HepG2 (cell line): ENCODE measurements at regions not wholly inside any gene's neighbourhood (a gene's known extent, or its start where the extent isn't known, plus 50 kb on each side); places are given as distances from the start of the nearest gene placed in this dataset.

ENCODE experiments used
- ATAC-seq: fragments of 200-7000 bp; cut with Tn5 transposase; 3 replicates; pipeline ENCODE4 v1.9.1; 2020; ENCODE audit warnings: mild to moderate bottlenecking, moderate library complexity
- BruUV-seq: library from RNA; stranded (reverse); fragments of 400-500 nt; replicated peaks from 2 replicates; lab custom pipeline; 2021; lab: Mats Ljungman, UMichigan
- CTCF ChIA-PET: fragments of 300-600 bp; formaldehyde crosslinking; extraction: SDS; loops from one replicate; lab custom pipeline; 2021; ENCODE audit warnings: low total read pairs, inconsistent platforms, low intra/inter-chr PET ratio; lab: Yijun Ruan, JAX
- POLR2A ChIA-PET: fragments of 350-600 bp; sonication (Branson Sonifier 250); formaldehyde crosslinking; loops from one replicate; lab custom pipeline; 2020; ENCODE audit warnings: antibody characterized with exemption, inconsistent platforms; lab: Yijun Ruan, JAX
- DNase-seq: peaks from one replicate; pipeline ENCODE4 v3.0.0-alpha.2; 2015; ENCODE audit warnings: low spot score
- FAIRE-seq: peaks from 3 replicates; lab custom pipeline; 2011; peaks lifted over from hg19 to GRCh38; lab: Jason Lieb, UNC
- H2AFZ ChIP-seq: one replicate; pipeline ENCODE4 v1.6.1; 2011; ENCODE audit warnings: low read length, inconsistent platforms
- H3K27ac ChIP-seq: fragments of 300-600 bp; 3 replicates; pipeline ENCODE4 v1.8.0; 2011; ENCODE audit warnings: mixed run types, mild to moderate bottlenecking, mixed read lengths, low read length, inconsistent platforms; ENCODE audit not compliant: insufficient read depth; ENCODE audit errors: extremely low read length
- H3K27me3 ChIP-seq, 2 experiments: fragments of 200-600 bp in 1 of 2; 2 replicates in 1 of 2; 3 replicates in 1 of 2; pipeline versions ENCODE4 v1.6.0 to v1.8.0; 2011; ENCODE audit warnings: low read length in 2 of 2, mild to moderate bottlenecking in 2 of 2, moderate library complexity in 2 of 2, inconsistent platforms in 1 of 2; ENCODE audit not compliant: insufficient read depth in 2 of 2, control insufficient read depth in 1 of 2
- H3K36me3 ChIP-seq, 2 experiments: fragments of 200-600 bp in 1 of 2; replicated peaks in 1 of 2; 2 replicates in 1 of 2; 3 replicates in 1 of 2; pipeline versions ENCODE4 v1.5.1 to v1.8.0; 2011; ENCODE audit warnings: low read length in 2 of 2, inconsistent platforms in 1 of 2; ENCODE audit not compliant: insufficient read depth in 2 of 2, control insufficient read depth in 1 of 2
- H3K4me1 ChIP-seq: 2 replicates; pipeline ENCODE4 v1.5.1; 2012; ENCODE audit warnings: low read length, inconsistent platforms; ENCODE audit not compliant: insufficient read depth
- H3K4me2 ChIP-seq: 2 replicates; pipeline ENCODE4 v1.6.0; 2011; ENCODE audit warnings: low read depth, low read length, inconsistent platforms
- H3K4me3 ChIP-seq, 3 experiments: fragments of 200-600 bp in 1 of 3; sonication (generic), shearing (Covaris generic) in 1 of 3; replicated peaks in 1 of 3; 2 replicates each; pipeline ENCODE4 v1.5.1; 2011 to 2016; ENCODE audit warnings: low read length in 3 of 3, inconsistent platforms in 2 of 3, low read depth in 2 of 3, mild to moderate bottlenecking in 2 of 3, control low read depth in 1 of 3, mixed read lengths in 1 of 3; ENCODE audit not compliant: insufficient read depth in 1 of 3
- H3K79me2 ChIP-seq: one replicate; pipeline ENCODE4 v1.6.1; 2011; ENCODE audit warnings: low read length, inconsistent platforms; ENCODE audit not compliant: insufficient read depth
- H3K9ac ChIP-seq: 2 replicates; pipeline ENCODE4 v1.6.0; 2011; ENCODE audit warnings: mild to moderate bottlenecking, low read depth, low read length, inconsistent platforms; ENCODE audit not compliant: insufficient read depth
- H3K9me3 ChIP-seq: 2 replicates; pipeline ENCODE4 v1.5.1; 2012; ENCODE audit warnings: mild to moderate bottlenecking, low read length
- H4K20me1 ChIP-seq: 2 replicates; pipeline ENCODE4 v1.6.0; 2011; ENCODE audit warnings: inconsistent platforms, mild to moderate bottlenecking, low read length, moderate library complexity; ENCODE audit not compliant: insufficient read depth
- CC2D1A ChIP-seq: sonication (generic); formaldehyde crosslinking; IDR thresholded peaks from 2 replicates; pipeline ENCODE4 v1.8.1; 2023; ENCODE audit warnings: mild to moderate bottlenecking, missing genetic modification reagents
- MEIS2 ChIP-seq: sonication (generic); formaldehyde crosslinking; IDR thresholded peaks from 2 replicates; pipeline ENCODE4 v1.9.0; 2021; ENCODE audit warnings: mild to moderate bottlenecking, missing genetic modification reagents
- NFYC ChIP-seq: IDR thresholded peaks from 2 replicates; pipeline ENCODE4 v1.6.1; 2016; ENCODE audit warnings: missing genetic modification reagents, missing compliant biosample characterization
- NRL ChIP-seq: sonication (generic); formaldehyde crosslinking; IDR thresholded peaks from 2 replicates; pipeline ENCODE4 v1.5.0; 2020; ENCODE audit warnings: missing genetic modification reagents, mild to moderate bottlenecking, moderate library complexity, borderline replicate concordance
- PCBP1 ChIP-seq: fragments of 200-400 bp; formaldehyde crosslinking; IDR thresholded peaks from 2 replicates; pipeline ENCODE4 v1.6.1; 2017; ENCODE audit warnings: mild to moderate bottlenecking, low read depth, low read length, borderline replicate concordance
- PHF8 ChIP-seq: sonication (generic); formaldehyde crosslinking; IDR thresholded peaks from 2 replicates; pipeline ENCODE4 v1.5.0; 2020; ENCODE audit warnings: missing genetic modification reagents
- ZNF274 ChIP-seq: sonication (generic); formaldehyde crosslinking; IDR thresholded peaks from 2 replicates; pipeline ENCODE4 v1.5.1; 2020; ENCODE audit warnings: mild to moderate bottlenecking, missing genetic modification reagents
- ZNF543 ChIP-seq: sonication (generic); formaldehyde crosslinking; IDR thresholded peaks from 2 replicates; pipeline ENCODE4 v1.4.0; 2020; ENCODE audit warnings: mild to moderate bottlenecking, missing genetic modification reagents
- ZNF570 ChIP-seq: sonication (generic); formaldehyde crosslinking; IDR thresholded peaks from 2 replicates; pipeline ENCODE4 v1.4.0; 2020; ENCODE audit warnings: mild to moderate bottlenecking, missing genetic modification reagents, borderline replicate concordance
- WGBS: methylation state at CpG from one replicate; pipeline ENCODE4 v1.1.6; 2017; ENCODE audit warnings: low lambda C conversion rate; 5-methylcytosine and 5-hydroxymethylcytosine counted together
- in situ Hi-C: cut with HindIII; loops from 2 replicates; pipeline ENCODE4 v1.10.0; 2017; ENCODE audit warnings: low pct_unique_long_range_greater_than_20kb; ENCODE audit not compliant: extremely low pct_ligation_motif_present
- intact Hi-C: fragments of 100-400 bp; cut with micrococcal nuclease; formaldehyde crosslinking; loops from one replicate; pipeline ENCODE4 v1.10.0; 2022; ENCODE audit not compliant: unreplicated experiment
- TF ChIP-seq, protein P1 (sequence below): sonication (generic); formaldehyde crosslinking; IDR thresholded peaks from 2 replicates; pipeline ENCODE4 v1.4.0; 2020; ENCODE audit warnings: low read depth, mild to moderate bottlenecking, missing genetic modification reagents
- TF ChIP-seq, protein P2 (sequence below): sonication (generic); formaldehyde crosslinking; IDR thresholded peaks from 2 replicates; pipeline ENCODE4 v1.4.0; 2020; ENCODE audit warnings: missing genetic modification reagents, borderline replicate concordance

DNA sequence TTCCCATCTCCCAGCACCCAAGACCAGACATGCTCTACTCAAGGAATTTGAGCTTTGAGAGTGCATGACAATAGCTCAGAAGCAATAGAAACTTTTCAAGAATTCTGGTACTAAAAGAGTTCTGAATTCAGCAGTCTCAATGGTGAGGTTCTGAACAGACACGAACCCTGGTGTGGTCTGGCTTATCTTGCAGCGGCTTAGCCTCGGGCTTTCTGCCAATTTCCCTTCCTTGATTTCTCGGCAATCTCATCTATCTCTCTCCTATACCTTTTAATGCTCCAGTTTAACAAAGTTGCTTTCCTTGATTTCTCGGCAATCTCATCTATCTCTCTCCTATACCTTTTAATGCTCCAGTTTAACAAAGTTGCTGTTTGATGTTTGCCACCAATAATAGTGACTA, 174.6 kb downstream of the SPRY2 start (continued):
- no peak for TF ChIP-seq NRL (CRISPR knock-in tag)

DNA sequence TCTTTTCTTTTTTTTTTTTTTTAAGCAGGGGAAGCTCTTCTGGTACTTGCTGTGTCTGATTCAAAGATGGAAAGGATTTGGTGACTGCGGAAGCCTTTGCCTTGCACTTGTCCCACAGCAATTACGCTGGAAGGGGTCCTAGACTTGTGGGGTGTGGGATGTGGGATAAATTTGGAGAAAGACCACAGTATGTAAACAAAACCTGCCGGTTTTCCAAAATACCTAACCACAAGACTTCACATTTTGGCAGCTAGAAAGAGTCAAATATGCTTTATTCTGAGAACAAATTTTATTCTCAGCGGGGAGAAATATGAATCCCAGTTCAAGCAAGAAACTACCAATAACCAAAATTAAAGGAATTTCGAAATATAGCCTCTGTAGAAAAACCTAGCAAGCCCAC, 176.5 kb downstream of the SPRY2 start:
- no TSS peak for BruUV-seq
- TF ChIP-seq, protein P1, sequence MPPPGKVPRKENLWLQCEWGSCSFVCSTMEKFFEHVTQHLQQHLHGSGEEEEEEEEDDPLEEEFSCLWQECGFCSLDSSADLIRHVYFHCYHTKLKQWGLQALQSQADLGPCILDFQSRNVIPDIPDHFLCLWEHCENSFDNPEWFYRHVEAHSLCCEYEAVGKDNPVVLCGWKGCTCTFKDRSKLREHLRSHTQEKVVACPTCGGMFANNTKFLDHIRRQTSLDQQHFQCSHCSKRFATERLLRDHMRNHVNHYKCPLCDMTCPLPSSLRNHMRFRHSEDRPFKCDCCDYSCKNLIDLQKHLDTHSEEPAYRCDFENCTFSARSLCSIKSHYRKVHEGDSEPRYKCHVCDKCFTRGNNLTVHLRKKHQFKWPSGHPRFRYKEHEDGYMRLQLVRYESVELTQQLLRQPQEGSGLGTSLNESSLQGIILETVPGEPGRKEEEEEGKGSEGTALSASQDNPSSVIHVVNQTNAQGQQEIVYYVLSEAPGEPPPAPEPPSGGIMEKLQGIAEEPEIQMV (CRISPR knock-in tag), result no peak
- TF ChIP-seq ZNF274 (CRISPR knock-in tag) (no peak), ZNF543 (CRISPR knock-in tag) (no peak), ZNF570 (CRISPR knock-in tag) (no peak), CC2D1A (CRISPR knock-in tag) (no peak), NFYC (CRISPR knock-in tag) (no peak), PCBP1 (no peak), MEIS2 (no peak), PHF8 (no peak)
- TF ChIP-seq, protein P2, sequence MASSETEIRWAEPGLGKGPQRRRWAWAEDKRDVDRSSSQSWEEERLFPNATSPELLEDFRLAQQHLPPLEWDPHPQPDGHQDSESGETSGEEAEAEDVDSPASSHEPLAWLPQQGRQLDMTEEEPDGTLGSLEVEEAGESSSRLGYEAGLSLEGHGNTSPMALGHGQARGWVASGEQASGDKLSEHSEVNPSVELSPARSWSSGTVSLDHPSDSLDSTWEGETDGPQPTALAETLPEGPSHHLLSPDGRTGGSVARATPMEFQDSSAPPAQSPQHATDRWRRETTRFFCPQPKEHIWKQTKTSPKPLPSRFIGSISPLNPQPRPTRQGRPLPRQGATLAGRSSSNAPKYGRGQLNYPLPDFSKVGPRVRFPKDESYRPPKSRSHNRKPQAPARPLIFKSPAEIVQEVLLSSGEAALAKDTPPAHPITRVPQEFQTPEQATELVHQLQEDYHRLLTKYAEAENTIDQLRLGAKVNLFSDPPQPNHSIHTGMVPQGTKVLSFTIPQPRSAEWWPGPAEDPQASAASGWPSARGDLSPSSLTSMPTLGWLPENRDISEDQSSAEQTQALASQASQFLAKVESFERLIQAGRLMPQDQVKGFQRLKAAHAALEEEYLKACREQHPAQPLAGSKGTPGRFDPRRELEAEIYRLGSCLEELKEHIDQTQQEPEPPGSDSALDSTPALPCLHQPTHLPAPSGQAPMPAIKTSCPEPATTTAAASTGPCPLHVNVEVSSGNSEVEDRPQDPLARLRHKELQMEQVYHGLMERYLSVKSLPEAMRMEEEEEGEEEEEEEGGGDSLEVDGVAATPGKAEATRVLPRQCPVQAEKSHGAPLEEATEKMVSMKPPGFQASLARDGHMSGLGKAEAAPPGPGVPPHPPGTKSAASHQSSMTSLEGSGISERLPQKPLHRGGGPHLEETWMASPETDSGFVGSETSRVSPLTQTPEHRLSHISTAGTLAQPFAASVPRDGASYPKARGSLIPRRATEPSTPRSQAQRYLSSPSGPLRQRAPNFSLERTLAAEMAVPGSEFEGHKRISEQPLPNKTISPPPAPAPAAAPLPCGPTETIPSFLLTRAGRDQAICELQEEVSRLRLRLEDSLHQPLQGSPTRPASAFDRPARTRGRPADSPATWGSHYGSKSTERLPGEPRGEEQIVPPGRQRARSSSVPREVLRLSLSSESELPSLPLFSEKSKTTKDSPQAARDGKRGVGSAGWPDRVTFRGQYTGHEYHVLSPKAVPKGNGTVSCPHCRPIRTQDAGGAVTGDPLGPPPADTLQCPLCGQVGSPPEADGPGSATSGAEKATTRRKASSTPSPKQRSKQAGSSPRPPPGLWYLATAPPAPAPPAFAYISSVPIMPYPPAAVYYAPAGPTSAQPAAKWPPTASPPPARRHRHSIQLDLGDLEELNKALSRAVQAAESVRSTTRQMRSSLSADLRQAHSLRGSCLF, result no peak
- no peak for ATAC-seq
- no peak for FAIRE-seq
- Histone ChIP-seq H2AFZ (no peak overlapping the region), H3K79me2 (no peaks in the 10 kb centered on the region), H3K9ac (no peak overlapping the region), H3K27ac (no peak overlapping the region), H3K9me3 (no peaks in the 10 kb centered on the region), H4K20me1 (no peaks in the 10 kb centered on the region), H3K4me3 (no peak overlapping the region), H3K36me3 (no peaks in the 10 kb centered on the region), H3K4me1 (no peaks in the 10 kb centered on the region), H3K27me3 (no peaks in the 10 kb centered on the region), H3K4me2 (no peak overlapping the region)
- WGBS, result 21% methylated on average over 5 of the region's 5 CpGs
- ChIA-PET POLR2A (no interaction called here), CTCF (no interaction called here)
- intact Hi-C loops (no loop called here), in situ Hi-C loops (no loop called here)
- no peak for DNase-seq
